AG09309 (cell line): ENCODE measurements at regions not wholly inside any gene's neighbourhood (a gene's known extent, or its start where the extent isn't known, plus 50 kb on each side); places are given as distances from the start of the nearest gene placed in this dataset.

Experiments
- DNase-seq: peaks from one replicate; pipeline ENCODE4 v3.0.0-alpha.2; 2010; ENCODE audit warnings: low read depth
- H3K4me3 ChIP-seq: 2 replicates; pipeline ENCODE4 v1.5.1; 2011; ENCODE audit warnings: mild to moderate bottlenecking, low read depth, low read length, moderate library complexity; ENCODE audit not compliant: control insufficient read depth
- CTCF ChIP-seq: IDR thresholded peaks from 2 replicates; pipeline ENCODE4 v1.5.1; 2011; ENCODE audit warnings: mild to moderate bottlenecking, low read depth, low read length, inconsistent platforms; ENCODE audit not compliant: insufficient read depth, control insufficient read depth; ENCODE audit errors: missing control alignments

DNA sequence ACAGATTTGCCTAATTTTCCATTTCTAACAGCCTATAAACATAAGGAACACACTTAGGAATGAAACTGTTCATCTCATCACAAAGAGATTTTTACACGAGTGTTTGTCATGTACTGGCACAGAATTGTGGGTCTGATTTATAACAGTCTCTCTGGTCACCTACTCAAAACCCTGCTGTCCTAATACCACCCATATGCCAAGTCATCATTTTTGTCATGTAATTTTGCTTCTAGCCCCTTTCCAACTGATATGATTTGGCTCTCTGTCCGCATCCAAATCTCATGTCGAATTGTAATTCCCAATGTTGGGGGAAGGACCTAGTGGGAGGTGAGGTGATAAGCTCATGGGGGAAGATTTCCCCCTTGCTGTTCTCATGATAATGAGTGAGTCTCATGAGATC lies 284.1 kb upstream of the SLITRK2 start:
- H3K4me3 ChIP-seq = no peak overlapping the region
- no peak for DNase-seq
- TF ChIP-seq CTCF = no peak

DNA sequence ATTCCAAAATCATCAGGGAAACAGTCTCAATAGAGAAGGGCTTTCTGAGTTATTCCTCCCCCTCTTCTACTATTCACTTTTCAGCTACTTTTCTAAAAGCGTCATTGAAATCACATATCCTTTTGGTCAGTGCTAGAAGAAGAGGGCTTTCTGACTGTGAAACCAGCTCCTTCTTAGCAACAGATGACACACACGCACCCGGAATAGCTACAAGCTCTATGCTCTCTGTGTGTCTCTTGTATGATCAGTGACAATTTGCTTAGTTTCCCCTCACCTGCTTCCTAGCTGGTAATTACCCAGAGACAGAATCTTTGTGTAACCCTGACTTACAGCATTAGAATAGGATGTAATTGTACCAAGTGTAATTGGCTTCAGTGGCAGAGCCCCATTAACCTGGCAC lies 268.1 kb upstream of the SLITRK2 start:
- TF ChIP-seq CTCF = no peak
- no peak for DNase-seq
- H3K4me3 ChIP-seq = no peak overlapping the region

GRCh38 chrX:145552643-145553042 lies 265.0 kb upstream of the SLITRK2 start:
- DNase-seq = no peak
- H3K4me3 ChIP-seq = no peak overlapping the region
- TF ChIP-seq CTCF = no peak

GRCh38 chrX:145553702-145554101 lies 263.9 kb upstream of the SLITRK2 start:
- TF ChIP-seq CTCF = no peak
- DNase-seq = no peak
- H3K4me3 ChIP-seq = no peak overlapping the region

DNA sequence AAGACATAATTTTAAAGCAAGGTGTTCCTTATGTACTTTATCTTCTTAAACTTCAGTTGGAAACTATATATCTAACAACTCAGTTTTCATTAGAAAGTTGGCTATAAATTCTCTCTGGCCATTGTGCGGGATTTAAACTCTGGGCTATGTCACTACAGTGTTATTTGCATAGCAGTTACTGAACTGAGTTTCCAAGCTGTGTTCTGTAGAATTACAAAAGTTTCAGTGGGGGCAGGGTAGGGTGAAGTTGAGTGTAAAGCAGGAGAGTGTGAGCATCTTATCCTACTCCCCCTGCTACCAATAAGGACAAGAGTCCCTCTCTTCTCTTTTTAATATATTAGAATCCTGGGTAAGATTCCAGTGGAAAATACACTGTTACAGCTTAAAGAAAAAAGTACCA lies 254.5 kb upstream of the SLITRK2 start:
- no peak for DNase-seq
- H3K4me3 ChIP-seq = no peak overlapping the region
- no peak for TF ChIP-seq CTCF

DNA sequence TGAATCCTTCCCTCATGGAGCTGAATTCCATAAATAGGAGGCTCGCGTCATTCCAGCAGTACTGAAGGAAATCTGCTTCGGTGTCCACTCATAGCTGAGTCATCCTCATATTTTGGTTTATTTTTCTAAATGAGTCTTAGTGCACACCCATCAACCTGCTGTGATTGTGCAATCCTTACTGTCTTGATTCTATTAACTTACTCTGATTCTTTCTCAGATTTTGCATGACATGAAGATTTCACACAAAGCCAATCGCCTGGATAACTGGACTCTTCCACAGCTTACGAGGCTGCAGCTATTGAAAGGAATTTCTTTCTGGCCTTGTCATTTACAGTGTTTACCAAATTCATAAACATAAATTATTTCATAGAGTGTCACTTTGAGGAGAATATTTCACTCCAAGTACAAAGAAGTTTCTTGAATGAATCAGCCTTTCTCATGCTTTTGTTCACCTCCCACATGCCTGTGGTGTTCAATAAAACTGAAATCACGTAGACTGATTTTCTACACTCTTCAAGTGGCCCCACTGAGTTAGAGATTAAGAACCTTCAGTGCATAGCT lies 207.6 kb upstream of the SLITRK2 start:
- no peak for TF ChIP-seq CTCF
- no peak for DNase-seq
- no peak overlapping the region for H3K4me3 ChIP-seq

DNA sequence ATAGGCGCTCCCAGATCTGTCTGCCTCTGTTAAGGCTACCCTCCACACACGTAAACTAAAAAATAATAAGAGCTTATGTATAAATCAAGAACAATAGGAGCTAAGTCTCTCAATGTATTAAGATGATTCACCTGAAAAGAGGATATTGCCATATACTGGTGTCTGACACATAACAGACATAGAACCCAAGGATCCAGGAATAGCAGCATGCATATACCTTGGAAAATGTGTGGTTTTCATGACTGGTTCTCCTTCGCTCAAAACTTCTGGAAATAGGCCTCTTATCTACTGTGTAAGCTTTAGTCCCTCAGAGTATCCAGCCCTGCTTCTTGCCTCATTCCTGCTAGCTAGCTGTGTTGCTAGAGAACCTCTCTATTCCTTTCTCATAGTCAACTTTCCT lies 203.7 kb upstream of the SLITRK2 start:
- TF ChIP-seq CTCF = no peak
- no peak overlapping the region for H3K4me3 ChIP-seq
- no peak for DNase-seq
